Brain pericyte (primary cell): ENCODE measurements at regions not wholly inside any gene's neighbourhood (a gene's known extent, or its start where the extent isn't known, plus 50 kb on each side); places are given as distances from the start of the nearest gene placed in this dataset.
"Not testable (repeated sequence)": the region's sequence is repeated elsewhere in the genome, so short reads cannot be mapped to it uniquely, and the experiment has no call there.

Experiments used
- DNase-seq: peaks from one replicate; pipeline ENCODE4 v3.0.0-alpha.2; 2012; ENCODE audit warnings: low read depth, low spot score

- DNase-seq = no peak
Measured at GRCh38 chr2:237196409-237196808, 110.7 kb downstream of the COPS8 start.

DNA sequence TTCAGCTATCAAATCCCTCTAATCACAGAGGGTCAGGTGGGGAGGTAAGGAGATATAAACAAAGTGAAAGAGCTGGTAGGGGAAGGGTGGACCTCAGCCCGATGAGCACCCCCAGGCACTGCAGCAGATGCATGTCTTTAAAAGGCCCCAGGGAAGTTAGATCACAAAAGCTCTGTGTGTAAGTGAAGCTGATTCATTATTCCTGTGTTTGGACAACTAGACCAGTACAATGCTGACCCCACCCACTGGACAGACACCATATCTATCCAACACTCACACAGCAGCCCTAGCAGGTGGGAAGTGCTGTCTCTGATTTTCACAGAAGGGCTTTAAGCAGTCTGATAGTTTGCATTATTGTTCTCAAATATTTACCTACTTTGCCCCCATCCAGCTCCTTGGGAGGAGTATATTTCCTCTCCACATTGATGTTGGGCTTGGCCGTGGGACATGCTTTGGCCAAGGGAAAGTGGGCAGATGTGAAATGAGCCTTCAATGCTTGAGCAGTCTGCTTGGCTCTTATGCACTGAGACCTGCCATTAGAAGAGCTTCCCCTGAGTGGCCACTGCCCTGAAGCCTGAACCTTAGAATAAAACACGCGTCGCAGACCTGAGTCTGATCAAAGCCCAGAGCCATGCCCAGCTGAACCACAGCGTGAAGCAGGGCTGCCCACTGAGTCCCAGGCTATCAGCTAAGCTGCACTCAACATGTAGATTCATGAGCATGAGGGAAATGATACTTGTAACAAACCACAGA lies 111.4 kb downstream of the COPS8 start:
- no peak for DNase-seq

- DNase-seq = no peak
Measured at GRCh38 chr2:237198164-237198855, 112.6 kb downstream of the COPS8 start.

DNA sequence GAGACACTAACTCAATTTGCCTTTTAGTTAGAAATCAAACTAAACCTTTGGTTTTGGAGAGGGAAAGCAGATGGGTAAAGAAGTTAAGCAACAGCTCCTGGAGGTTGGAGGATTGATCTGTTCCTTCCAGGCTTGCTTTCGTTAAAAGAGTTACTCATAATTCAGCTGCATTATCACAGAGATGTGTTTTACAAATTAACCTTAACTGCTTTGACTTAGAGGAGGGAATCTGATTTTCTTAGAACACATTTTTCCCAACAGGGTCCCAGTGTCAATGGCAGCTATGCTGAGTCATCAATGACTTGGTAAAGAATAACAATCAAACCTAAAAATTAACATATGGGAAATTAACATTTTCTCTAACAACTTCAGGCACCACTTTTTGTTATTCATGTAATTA lies 113.4 kb downstream of the COPS8 start:
- no peak for DNase-seq

DNA sequence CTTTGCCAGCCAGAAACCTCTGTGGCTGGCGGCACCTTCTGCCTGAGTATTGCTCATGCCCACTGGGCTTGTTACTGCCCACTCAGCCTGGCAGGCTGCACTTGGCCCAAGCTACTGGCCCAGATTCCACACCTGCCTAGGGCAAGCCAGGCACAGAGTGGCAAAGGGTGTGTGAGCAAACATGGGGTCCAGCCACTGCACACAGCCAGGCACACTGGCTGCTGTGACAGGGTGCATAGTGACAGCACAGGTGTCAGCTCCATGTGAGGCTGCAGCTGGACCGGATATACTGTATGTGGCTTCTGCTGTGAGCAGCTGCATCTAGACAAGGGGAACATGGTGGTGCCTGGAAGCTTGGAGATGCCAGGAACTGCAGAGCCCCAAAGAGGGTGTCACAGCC lies 113.9 kb downstream of the COPS8 start:
- DNase-seq = no peak

- no peak for DNase-seq
Measured at GRCh38 chr2:237200462-237200861, 114.8 kb downstream of the COPS8 start.

GRCh38 chr2:237201461-237202287 lies 116.0 kb downstream of the COPS8 start:
- DNase-seq = peak; percentile 84

DNA sequence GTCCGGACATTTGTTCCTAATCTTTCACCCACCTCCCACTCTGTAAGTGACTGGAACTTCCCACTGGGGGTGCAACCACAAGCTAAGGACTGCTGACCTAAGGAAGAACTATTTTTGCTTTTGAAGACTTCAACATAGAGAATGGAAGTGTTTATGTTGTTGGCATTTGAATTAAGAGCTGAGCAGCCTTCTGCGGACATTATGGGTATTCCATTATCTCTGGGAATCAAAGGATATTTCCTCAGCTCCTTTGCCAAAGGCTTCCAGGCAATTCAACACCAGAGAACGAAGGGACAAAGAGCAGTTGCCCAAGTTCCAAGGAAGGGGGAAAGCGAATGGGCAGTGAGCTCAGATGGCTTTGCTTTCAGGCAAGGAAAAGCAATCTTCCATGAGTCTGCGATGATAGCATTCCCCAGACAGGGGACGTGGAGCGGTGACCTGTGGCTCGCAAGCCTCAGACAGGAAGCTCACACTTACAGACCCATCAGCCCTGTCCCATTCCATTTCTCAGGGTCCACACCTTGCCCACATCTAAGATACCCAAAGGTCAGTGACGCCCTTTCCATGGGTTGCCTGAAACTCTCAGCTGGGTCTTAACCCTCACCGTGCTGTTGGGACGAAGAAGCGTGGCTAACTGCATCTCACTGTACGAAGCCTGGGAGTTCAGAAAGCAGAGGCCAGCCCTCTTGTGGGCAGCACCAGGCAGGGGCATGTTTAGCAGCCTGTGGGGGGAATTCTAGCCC lies 116.8 kb downstream of the COPS8 start:
- DNase-seq = no peak

- DNase-seq = no peak
Measured at GRCh38 chr2:237205043-237205541, 119.4 kb downstream of the COPS8 start.

DNA sequence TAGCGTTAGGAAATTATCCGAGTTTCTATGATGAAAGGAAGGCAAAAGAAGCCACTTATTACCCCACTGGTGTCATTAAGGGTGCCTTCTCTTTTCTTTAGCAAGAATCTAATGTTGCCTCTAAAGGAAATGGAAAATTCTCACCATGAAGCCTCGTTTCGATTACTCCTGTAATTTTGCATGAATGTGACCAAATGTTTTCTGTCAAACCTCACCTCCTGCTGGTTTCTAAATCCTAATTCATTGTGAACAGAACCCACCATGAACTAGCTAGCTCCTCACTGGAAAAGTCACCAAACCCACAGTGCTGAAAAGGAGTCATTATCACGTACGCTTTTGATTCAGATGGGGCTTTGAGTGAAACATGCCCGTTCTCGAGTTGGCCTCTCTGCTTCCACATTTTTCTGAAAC lies 119.9 kb downstream of the COPS8 start:
- no peak for DNase-seq

- DNase-seq = no peak
Measured at GRCh38 chr2:237207646-237208045, 122.0 kb downstream of the COPS8 start.

DNA sequence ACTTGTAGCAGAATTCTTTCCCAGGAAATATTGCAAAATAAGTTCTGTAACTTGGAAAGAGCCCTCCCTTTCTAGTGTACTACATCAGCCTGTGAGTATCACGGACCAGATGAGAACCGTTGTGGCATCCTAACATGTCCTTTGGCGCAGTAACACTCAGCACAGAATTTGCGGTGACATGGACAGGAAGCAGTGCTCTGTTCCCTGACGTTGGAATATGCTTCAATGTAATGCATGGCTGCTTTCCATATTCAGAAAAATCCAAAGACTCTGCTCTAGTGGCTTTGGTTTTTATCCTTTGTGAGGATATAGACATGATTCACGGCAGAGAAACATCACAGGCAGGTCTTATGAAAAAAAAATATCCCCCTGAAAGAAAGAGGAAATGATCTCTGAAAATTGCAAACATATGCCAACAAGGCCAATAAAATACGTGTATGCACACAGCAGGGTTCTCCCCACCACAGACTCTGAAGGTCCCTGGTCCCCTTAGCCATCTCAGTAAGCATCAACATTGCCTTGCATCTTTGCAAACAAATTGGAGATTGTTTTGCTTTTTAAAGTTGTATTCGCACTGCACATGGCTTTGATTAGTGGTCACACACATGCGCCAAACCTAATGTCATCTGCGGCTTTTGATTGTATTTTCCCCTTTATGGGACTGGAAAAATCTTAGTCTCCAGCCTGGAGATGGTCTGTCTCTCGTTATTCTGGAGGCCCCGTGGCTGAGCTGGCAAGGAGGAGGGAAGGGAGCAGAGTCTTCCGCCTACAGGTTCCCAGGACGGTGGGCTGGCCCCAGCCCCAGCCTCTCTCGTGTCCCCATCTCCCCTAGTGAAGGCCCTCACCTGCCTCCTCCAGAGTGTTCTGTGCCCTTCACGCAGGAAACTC lies 122.9 kb downstream of the COPS8 start:
- peak; percentile 94 for DNase-seq

DNA sequence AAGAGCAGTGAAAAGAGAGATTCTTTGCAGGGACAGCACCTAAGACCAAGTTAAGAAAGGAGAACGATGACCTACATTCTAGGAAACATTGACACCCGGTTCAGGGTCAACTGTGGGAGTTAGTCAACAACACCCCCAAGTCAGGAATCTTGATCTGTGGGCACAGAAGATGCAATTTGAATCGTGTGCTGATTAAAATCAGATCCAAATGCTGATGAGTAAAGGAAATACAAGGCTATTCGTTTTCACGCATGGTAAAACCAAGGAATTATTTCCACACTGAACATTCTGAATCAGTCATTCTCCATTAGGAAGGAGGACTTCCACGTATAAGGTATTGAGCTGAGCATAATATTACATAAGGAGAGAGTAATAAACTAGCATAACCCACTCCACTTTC lies 124.2 kb downstream of the COPS8 start:
- DNase-seq = no peak

DNA sequence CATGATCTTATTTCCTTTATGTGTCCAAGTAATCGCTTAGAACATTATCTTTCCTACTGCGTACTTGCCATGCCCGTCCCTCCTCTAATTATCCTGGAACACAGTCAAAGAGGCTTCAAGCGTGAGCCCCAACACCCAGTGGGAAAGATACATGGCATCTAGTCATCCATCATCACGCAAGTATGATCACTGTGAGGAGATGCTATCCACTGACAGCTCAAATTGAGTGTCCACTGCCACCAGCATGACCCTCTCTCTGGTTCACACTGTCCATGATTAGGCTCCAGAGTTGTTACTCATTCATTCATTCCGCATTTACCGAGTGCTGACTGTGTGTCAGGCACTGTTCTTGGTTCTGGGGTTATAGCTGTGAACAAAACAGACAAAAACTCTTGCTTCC lies 124.6 kb downstream of the COPS8 start:
- DNase-seq = no peak

GRCh38 chr2:237210763-237211162 lies 125.1 kb downstream of the COPS8 start:
- no peak for DNase-seq

DNA sequence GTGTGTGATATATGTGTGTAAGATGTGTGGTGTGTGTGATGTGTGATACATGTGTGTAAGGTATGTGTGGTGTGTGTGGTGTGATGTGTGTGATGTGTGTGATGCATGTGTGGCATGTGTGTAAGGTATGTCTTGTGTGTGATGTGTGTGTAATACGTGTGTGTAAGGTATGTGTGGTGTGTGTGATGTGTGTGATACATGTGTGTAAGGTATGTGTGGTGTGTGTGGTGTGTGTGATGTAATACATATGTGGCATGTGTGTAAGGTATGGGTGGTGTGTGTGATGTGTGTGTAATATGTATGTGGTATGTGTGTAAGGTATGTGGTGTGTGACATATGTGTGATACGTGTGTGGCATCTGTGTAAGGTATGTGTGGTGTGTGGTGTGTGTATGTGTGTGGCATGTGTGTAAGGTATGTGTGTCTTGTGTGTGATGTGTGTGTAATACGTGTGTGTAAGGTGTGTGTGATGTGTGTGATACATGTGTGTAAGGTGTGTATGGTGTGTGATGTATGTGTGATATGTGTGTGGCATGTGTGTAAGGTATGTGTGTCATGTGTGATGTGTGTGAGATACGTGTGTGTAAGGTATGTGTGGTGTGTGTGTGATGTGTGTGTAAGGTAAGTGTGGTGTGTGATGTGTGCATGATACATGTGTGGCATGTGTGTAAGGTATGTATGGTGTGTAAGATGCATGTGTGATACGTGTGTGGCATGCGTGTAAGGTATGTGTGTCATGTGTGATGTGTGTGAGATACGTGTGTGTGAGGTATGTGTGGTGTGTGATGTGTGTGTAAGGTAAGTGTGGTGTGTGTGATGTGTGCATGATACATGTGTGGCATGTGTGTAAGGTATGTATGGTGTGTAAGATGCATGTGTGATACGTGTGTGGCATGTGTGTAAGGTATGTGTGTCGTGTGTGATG lies 126.9 kb downstream of the COPS8 start:
- not testable (repeated sequence) for DNase-seq

- DNase-seq = peak; percentile 77
Measured at GRCh38 chr2:237213315-237214022, 127.8 kb downstream of the COPS8 start.

DNA sequence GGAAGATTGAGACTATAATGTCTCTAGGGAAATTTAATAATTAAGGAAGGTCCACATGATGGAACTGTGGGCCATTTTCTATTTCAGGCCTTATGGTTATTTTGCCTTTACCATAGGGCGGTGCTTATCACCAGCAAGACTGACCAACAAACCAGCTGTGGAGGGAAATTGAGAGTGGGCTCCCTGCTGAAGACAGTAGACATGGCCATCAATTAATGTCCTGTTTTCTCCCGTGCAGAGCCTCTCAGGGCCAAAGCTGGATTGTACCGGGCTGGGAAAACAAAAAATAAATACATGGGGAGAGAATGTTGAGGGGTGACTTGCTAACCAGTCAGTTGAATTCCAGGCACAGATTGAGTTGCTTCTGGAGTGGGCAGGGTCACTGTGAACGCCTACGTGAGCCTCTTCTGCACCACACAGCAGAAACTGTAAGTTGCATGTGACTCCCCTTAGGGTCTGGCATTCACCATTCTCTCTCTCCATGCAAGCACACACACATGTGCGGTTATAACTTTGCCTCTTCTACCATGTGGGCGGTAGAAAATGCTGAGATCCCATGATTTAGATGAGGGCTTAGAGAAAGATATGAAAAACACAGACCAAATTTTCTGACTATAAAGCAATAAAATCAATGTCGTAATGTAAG lies 128.5 kb downstream of the COPS8 start:
- DNase-seq = no peak
